WI38 (cell line): ENCODE measurements at regions not wholly inside any gene's neighbourhood (a gene's known extent, or its start where the extent isn't known, plus 50 kb on each side); places are given as distances from the start of the nearest gene placed in this dataset.

Source experiments
- H3K4me3 ChIP-seq: 2 replicates; pipeline ENCODE4 v1.5.1; 2011; ENCODE audit warnings: low read depth, mild to moderate bottlenecking, control low read depth, low read length
- CTCF ChIP-seq: IDR thresholded peaks from 2 replicates; pipeline ENCODE4 v1.5.1; 2012; ENCODE audit warnings: low read depth, mild to moderate bottlenecking, control low read depth, low read length

- no peak for TF ChIP-seq CTCF
- H3K4me3 ChIP-seq = no peak overlapping the region
Measured at GRCh38 chr5:158637039-158637438, 462.7 kb downstream of the EBF1 start.

GRCh38 chr5:158635565-158635964 lies 464.2 kb downstream of the EBF1 start:
- no peak for TF ChIP-seq CTCF
- no peak overlapping the region for H3K4me3 ChIP-seq

GRCh38 chr5:158634714-158635113 lies 465.0 kb downstream of the EBF1 start:
- no peak for TF ChIP-seq CTCF
- no peak overlapping the region for H3K4me3 ChIP-seq

- no peak for TF ChIP-seq CTCF
Measured at GRCh38 chr5:158629591-158630312, 470.0 kb downstream of the EBF1 start.

GRCh38 chr5:158626718-158627117 lies 473.0 kb downstream of the EBF1 start:
- H3K4me3 ChIP-seq = no peak overlapping the region
- no peak for TF ChIP-seq CTCF

More at GRCh38 chr5:158629591-158630312, 470.0 kb downstream of the EBF1 start:
- H3K4me3 ChIP-seq = no peak overlapping the region

GRCh38 chr5:158623971-158624370 lies 475.7 kb downstream of the EBF1 start:
- H3K4me3 ChIP-seq = no peak overlapping the region
- no peak for TF ChIP-seq CTCF

GRCh38 chr5:158621391-158621790 lies 478.3 kb downstream of the EBF1 start:
- no peak overlapping the region for H3K4me3 ChIP-seq
- TF ChIP-seq CTCF = no peak
